Stimulated activated CD4-positive, alpha-beta T cell treated with anti-CD3 and anti-CD28 coated beads, Interleukin-12 subunit alpha, Interleukin-12 subunit beta, amount 100 ng/mL, for 4 hours (primary cell): ENCODE measurements at regions not wholly inside any gene's neighbourhood (a gene's known extent, or its start where the extent isn't known, plus 50 kb on each side); places are given as distances from the start of the nearest gene placed in this dataset.

Experiments used
- DNase-seq: peaks from one replicate; pipeline ENCODE4 v3.0.0-alpha.2; 2020

DNA sequence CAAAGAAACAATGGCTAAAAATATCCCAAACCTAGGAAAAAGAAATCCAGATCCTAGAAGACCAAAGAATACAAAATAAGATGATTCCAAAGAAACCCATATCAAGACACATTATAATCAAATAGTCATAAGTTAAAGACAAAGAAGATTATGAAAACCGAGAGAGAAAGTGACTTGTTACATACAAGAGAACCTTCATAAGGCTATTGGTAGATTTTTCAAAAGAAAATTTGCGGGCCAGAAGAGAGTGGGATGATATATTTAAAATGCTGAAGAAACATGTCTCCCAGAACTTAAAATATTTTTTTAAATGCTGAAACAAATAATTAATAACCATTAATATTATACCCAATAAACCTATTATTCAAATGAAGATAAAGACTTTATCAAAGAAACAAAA, 687.3 kb downstream of the TLE4 start:
- DNase-seq, result no peak

DNA sequence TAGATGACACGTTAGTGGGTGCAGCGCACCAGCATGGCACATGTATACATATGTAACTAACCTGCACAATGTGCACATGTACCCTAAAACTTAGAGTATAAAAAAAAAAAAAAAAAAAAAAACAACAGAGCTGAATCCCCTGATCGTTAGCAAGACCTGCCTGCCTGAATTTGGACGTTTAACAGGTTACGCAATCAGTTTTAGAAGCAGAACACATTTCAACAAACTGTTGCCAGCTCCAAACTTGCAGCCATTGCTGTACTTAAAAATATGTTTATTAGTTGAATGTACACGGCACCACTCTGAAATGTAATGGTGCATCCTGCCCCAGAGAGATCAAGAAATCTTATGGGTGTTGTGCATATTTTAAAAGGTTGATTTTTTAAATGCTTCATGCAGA, 680.0 kb downstream of the TLE4 start:
- DNase-seq, result no peak

DNA sequence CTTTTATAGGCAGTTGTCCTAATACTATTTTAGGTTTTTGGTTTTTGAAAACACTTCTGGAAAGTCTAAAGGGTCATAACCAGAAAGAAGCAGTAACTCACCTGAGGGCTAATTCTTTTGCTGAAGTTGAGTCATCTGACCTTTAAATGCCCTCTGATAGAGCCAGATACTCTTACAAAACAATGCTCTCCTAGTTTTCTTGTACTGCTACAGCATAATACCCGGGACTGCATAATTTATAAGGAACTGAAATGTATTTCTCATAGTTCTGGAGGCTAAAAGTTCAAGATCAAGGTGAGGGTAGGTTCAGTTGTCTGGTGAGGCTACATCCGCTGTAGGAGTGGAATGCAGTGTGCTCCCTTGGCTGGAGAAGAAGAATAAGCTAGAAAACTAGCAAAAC, 670.3 kb downstream of the TLE4 start:
- no peak for DNase-seq

DNA sequence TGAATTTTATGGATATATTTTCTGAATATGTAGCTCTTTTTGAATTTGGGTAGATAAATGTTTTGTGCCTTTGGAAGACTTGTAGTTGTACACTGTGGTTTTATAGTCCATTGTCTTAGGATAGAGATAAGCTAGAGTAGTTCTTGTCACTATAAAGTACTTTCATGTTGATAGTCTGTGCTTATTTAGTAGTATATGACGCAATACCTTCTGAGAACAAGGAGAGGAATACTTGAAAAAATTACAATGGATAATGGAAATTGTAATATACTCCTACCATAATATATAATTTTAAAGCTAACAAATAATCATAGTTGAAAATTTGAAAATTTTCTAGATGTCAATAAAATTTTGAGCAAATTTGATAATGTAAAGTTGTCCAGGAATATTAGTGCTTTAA, 664.0 kb downstream of the TLE4 start:
- DNase-seq, result no peak

DNA sequence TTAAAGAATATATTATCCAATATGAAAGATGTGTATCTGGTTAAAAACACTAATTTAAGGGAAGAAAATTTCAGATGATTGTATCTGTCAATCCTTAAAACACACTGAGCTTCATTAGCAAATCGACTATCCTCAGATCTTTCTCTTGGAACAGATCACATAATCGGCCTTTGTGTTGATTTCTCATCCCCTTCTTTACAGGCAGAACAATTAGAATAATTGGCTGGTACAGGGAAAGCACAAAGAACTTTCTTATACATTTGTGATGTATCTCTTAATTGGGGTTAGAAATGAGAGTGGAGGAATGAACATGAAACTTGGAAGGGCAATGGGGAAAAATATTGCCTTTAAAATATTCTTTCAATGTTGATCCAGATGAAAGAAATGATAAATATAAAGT, 662.1 kb downstream of the TLE4 start:
- DNase-seq, result no peak

DNA sequence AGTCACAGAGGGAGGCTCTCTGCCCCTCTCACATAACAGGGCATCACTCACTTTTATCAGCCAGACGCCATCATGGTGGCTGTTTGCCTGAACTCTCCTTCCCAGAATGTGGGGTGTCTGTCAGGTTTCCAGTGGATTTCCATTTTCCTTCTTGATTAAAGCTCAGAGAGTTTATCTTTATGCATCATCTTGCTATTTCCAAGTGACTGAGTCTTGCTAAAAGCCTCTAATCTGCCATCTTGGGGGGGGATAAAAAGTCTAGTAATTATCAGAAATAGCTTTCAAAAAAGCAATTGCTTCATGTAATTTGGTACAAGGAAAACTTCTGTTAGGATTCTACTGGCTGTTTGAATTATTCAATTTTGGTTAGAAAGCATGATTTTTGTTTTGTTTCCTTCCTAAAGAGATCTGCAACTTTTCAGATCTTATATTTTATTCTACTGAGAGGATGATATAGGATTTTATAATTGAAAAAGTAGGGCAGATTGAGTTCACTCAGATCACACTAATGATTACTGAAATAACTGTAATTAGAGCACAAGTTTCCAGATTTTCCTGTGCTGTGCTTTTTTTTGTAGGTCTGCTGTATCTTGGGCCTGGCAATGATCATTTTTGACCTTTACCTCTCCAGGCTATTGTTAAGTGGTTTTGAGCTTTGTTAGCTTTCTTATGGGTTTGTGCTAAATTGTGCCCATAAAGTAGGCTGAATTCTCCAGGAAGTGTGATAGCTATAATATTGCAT, 661.5 kb downstream of the TLE4 start:
- no peak for DNase-seq

DNA sequence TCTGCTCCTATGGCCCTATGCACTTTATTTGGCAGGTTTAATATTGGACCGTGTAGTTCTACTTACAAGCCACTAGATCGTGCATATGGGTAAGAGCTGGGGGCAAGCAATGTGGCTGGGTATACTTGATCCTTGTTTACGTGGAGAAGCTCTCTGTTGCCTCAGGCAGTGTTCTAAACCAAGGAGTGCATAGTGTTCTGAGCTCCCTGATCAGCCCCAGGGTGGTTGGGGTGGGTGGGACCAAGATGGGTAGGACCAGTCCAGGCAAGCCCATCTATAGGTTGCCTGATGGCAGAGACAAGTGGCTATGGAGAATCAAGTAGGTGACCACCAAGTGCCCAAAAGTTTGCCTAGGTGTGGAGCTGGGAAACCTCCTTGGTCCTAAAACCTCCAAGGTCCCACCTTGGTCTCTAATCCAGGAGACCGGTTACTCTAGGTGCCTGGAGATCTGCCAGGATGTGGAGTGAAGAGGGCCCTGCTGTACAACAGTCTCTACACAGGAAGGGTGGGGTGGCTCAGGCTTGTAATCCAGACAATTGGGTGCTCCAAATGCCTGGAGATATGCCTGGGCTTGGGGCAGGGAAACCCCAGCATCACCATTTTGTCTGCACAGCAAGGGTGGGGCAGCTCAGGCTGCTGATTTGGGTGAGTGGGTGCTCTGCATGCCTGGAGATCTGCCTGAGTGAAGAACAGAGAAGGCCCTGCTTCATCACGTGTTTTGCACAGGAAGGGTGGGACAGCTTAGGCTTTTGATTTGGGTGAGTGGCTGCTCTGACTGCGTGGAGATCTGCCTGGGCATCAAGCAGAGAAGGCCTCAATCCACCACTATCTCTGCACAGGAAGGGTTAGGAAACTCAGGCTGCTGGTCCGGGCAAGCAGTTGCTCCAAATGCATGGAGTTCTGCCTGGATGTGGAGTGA, 659.8 kb downstream of the TLE4 start:
- DNase-seq, result no peak

DNA sequence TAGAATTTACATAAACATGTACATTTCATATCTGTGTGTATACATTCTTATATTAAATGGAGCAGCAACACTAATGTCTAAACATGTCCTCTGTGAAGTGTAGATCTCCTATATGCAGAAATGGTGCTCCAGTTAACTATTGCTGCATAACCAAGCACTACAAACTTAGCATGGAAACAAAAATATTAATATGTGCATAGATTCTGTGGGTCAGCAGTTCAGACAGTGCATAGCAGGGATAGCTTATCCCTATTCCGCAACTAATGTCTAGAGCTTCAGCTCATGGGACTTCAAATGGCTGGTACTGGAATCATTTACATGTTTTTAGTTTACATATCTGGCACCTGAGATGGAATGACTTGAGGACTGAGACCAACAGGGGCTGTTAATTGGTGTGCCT, 652.1 kb downstream of the TLE4 start:
- no peak for DNase-seq

DNA sequence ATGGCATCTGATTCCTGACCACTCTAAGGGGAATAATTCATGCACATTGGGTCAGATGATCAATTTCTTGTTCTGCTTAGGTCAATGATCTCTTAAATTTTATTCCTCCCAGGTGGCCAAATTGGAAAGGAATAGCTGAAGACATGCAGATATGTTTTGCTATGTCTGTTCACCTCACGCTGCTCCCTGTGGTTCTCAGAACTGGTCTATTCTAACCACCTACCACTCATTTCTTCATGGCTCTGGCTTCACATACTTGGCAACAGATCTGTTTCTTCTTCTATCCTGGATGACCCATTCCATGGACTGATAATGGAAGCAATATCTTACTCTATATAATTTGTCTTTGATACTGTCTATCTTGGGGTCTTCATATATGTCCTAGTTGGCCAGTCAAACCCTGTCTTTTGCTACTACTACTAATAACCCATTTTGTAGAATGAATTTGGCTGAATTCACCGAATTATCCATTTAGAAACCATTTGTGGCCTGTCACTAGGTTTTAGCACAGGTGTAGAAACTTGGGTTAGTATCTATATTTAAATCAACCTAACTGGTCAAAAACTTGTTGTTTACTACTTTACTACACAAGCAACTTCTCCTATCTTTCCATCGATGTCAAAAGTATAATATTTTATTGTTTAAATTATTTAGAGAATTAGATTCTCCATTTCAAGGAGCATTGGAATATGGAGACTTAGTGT, 650.9 kb downstream of the TLE4 start:
- DNase-seq, result no peak

DNA sequence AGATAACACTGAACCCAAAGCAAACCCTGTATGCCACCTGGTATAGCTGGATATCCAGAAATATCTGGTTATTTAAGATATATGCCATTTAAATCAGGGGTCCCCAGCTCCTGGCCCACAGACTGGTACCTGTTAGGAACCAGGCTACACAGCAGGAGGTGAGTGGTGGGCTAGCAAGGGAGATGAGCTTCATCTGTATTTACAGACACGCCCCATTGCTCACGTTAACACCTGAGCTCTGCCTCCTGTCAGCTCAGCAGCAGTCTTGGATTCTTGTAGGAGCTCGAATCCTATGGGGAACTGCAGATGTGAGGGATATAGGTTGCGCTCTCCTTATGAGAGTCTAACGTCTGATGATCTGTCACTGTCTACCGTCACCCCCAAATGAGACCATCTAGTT, 646.6 kb downstream of the TLE4 start:
- no peak for DNase-seq

DNA sequence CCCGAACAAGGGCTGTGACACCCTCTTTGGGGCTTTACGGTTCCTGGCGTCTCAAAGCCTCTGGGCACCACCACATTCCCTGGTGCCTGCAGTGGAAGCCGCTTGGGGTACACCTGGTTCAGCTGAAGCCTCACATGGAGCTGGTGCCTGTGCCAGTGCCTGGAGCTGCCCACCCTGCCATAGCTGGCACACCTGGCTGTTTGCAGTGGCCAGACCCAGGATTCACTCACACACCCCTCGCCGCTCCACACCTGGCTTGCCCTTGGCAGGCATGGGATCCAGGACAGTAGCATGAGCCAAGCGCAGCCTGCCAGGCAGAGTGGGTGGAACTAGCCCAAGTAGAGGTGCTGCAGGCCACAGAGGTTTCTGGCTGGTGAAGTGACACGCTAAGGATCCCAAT, 641.8 kb downstream of the TLE4 start:
- no peak for DNase-seq

DNA sequence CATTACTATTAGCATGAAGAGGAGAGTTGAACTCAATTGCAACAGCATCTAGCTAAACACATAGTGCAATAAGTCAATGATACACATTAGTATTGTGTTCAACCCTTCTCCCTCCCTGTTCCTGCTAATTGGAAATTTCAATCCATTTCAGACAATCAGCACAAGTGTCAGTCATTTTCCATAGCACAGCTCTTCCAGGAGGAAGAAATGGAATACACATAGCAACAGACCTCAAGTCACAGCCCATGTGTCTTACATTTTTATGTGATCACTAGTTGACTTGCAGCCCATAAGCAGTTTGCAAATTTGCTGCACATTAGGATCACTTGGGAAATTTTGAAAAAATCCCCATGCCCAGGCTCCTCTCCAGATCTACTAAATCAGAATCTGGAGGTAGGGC, 636.9 kb downstream of the TLE4 start:
- no peak for DNase-seq

DNA sequence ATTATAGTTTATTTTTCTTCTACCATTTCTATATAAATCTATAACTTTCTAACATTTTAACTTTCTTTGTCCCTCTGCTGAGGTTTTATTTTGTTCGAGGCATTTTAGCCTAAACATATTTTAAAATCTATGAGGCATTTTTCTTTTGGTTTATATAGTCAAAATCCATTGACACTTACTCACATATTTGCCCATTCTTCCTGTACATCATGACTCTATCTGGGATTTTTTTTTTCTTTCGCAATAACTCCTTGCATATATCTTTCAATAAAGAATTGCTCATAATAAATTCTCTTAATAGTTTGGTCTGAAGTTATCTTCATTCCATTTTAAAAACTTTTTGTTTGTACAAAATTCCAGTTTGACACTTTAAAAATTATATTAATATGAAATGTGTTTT, 632.3 kb downstream of the TLE4 start:
- no peak for DNase-seq

DNA sequence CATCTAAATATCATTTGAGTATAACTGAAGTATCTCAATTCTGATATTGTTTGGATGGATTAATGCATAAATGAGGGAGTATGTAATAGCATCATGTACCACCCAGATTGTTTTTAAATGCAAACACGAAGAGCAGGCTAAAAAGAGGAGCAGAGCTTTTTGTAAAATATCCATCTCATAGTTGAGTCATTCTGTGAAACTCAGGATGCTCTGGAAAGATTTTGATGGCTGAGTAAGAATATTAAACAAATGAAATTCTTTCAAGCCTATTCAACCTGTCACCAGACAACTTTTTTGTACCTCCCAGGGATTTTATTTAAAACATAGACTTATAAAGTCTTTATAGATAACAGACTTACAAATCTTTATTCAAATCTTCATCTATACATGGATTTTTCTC, 625.9 kb downstream of the TLE4 start:
- no peak for DNase-seq

DNA sequence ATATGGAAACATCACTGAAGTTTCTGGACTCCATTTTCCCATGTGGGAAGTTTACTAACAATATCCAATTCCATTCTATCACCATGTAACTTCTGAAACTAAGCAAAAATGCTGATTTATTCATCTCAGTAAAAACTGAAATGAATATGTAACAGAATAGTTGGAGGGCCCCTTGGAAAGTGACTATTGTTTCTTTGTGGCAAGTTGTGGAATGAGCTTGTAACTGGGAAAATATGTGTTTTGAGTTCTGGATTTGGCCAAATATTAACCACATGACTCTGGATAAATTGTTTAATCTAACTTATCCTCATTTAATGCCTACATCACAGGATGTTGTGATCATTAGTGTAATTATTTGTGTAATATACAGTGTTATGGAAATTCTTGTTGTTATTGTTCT, 619.3 kb downstream of the TLE4 start:
- no peak for DNase-seq

DNA sequence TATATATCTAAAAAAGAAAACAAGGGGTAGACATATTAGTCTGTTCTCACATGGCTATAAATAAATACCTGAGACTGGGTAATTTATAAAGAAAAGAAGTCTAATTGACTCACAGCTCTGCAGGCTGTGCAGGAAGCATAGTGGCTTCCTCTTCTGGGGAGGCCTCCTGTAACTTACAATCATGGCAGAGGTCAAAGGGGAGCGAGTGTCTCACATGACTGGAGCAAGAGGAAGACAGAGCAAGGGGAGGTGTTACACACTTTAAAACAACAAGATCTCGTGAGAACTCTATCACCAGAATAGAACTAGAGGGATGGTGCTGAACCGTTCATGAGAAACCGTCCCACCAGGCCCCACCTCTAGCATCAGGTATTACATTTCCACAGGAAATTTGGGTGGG, 616.8 kb downstream of the TLE4 start:
- DNase-seq, result no peak

DNA sequence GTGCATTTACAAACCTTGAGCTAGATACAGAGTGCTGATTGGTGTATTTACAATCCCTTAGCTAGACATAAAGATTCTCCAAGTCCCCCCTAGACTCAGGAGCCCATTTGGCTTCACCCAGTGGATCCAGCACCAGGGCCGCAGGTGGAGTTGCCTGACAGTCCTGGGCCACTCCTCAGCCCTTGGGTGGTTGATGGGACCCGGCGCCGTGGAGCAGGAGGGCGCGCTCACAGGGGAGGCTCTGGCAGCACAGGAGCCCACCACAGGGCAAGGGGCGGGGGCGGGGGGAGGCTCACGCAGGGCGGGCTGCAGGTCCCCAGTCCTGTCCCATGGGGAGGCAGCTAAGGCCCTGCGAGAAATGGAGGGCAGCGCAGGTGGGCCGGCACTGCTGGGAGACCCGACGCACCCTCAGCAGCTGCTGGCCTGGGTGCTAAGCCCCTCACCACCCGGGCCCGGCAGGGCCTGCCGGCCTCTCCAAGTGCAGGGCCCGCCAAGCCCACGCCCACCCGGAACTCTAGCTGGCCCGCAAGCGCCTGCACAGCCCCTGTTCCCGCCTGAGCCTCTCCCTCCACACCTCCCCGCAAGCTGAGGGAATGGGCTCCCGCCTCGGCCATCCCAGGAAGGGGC, 613.5 kb downstream of the TLE4 start:
- no peak for DNase-seq

DNA sequence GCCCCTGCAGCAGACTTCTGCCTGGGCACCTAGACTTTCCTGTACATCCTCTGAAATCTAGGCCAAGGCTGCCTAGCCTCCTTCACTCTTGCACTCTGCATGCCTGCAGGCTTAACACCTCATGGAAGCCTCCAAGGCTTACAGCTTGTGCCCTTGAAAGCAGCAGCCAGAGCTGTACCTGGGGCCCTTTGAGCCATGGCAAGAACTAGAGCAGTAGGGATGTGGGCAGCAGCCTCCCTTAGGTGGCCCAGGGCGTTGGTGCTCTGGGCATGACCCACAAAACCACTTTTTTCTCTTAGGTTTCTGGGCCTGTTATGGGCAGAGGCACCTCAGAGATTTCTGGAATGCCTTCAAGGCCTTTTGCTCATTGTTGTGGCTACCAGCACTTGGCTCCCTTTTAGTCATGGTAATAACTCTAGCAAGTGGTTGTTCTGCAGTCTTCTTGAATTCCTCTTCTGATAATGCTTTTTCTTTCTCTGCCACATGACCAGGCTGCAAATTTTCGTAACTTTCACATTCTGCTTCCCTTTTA, 606.2 kb downstream of the TLE4 start:
- DNase-seq, result no peak

DNA sequence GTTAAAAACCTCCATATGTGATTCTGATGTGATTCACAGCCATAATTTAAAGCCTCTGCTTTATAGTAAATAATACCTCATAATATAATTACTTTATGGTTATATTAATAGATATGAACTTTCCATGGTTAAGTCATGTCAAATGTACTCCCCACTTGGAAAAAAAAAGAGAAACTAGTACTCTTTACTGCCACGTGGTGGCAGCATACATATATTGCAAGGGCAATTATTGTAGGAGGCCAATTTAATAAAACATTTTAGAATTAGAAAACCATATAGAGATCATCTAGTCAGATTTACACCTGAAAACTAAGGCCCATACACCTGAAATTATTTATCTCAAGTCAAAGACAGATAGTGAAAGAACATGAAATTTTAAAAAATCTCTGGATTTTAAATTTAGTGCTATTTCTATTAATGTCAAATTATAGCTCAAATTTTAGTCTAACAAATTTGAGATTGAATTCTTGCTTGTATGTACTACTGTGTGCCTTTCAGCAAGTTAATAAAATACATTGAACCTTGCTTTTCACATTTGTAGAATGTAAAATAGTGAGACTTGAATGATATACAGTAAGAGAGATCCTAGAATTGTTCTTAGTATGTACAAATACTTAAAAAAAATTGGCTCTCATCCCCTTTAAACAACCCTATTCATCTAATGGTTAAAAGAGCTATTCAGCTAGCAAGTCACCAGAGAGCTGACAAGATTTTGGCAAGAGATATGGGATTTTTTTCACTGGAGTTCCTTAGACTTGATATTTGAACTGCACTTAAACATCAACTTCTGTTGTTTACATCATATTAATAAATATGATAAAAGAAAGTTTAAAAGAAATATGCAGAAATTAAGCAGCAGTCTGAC, 603.8 kb downstream of the TLE4 start:
- no peak for DNase-seq

DNA sequence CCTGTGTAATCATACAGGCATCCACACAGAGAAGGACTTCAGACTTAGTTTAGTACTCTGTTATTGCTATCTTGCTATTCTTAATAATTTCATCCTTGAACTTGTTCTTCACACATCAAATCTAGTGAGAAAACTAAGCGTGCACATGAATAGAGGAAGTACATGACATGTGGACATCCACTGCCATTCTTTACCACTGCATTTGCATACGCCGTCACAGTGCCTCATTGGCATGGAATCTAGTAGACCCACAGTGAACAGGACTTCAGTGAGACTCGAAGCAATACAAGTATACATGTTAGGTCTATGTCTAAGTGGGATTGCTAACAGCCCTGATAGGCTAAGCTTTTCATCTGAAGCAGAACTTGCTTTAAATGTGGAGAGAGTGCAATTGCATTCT, 592.1 kb downstream of the TLE4 start:
- DNase-seq, result no peak

DNA sequence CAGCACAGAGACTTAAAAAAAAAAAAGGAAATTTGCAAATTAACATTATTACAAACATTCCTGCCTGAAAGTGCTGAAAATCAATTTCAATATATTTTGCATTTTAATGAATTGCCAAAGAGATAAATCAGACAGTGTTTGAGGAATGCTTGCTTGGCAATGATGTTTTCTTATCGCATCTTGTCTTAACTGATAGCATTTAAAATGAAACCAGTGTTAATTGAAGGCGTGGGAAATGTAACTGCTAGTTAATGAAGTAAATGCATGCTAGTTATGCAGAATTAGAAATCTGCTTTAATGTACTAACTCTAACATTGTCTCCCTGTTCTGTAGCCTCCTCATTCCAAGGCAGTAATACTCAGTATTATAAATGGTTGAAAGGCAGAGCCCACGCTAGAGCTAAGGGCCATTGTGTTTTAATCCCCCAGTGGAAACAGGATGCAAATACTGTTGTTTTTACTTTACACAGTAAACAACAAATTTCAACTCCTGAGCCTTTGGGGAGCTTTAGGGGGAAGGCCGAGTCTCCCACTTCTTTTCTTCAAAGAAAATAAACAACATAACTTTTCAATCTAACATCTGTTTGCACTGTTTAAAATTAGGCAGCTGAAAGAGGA, 586.9 kb downstream of the TLE4 start:
- no peak for DNase-seq

DNA sequence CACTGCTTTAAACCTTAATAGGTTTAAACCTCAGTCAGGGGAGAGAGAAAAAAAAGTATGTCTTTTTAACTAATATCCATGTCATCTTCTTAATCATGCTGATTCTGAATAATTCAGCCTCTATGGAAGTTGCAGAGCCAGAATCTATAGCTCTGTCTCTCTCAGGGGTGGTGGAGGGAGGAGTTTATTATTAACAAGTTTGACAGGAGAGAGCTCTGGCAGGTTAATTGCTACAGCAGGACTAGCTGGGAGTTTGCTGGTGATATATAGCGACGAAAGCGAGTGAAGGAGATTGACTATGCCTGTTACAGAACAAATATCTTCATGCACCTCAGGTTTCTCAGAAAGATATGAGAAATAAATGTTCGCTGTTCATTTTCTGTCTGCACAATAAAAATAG, 586.4 kb downstream of the TLE4 start:
- DNase-seq, result no peak
